Skeletal muscle satellite cell (primary cell): ENCODE measurements at regions not wholly inside any gene's neighbourhood (a gene's known extent, or its start where the extent isn't known, plus 50 kb on each side); places are given as distances from the start of the nearest gene placed in this dataset.

Experiments used
- H3K27me3 ChIP-seq: 2 replicates; pipeline ENCODE4 v1.7.0; 2013; ENCODE audit warnings: low read length; ENCODE audit not compliant: control insufficient read depth, insufficient read depth
- H3K36me3 ChIP-seq: 2 replicates; pipeline ENCODE4 v1.7.0; 2013; ENCODE audit warnings: mild to moderate bottlenecking, control low read depth, low read length; ENCODE audit not compliant: insufficient read depth
- H3K4me1 ChIP-seq: 2 replicates; pipeline ENCODE4 v1.7.0; 2013; ENCODE audit warnings: low read length; ENCODE audit not compliant: control insufficient read depth, insufficient read depth
- H3K4me2 ChIP-seq: 2 replicates; pipeline ENCODE4 v1.7.0; 2013; ENCODE audit warnings: mild to moderate bottlenecking, low read length
- H3K4me3 ChIP-seq: 2 replicates; pipeline ENCODE4 v1.7.0; 2013; ENCODE audit warnings: low read length
- H3K9ac ChIP-seq: 2 replicates; pipeline ENCODE4 v1.7.0; 2013; ENCODE audit warnings: mild to moderate bottlenecking, low read depth, low read length, moderate library complexity
- H3K9me3 ChIP-seq: replicated peaks from 2 replicates; pipeline ENCODE4 v1.7.0; 2013; ENCODE audit warnings: mild to moderate bottlenecking, control low read depth, low read length

- Histone ChIP-seq H3K4me2 (peak overlapping the region; percentile 58), H3K4me3 (no peak overlapping the region), H3K4me1 (peaks cover 71% of the 10 kb centered on the region), H3K9me3 (no peaks in the 10 kb centered on the region), H3K27me3 (no peaks in the 10 kb centered on the region), H3K36me3 (no peaks in the 10 kb centered on the region), H3K9ac (peak overlapping the region; percentile 64)
These were observed 144.9 kb upstream of the DMRT1 start for GRCh38 chr9:696332-697323.

GRCh38 chr9:698276-698675 is 143.2 kb upstream of the DMRT1 start:
- no peaks in the 10 kb centered on the region for H3K9me3 ChIP-seq
- no peak overlapping the region for H3K4me2 ChIP-seq
- H3K9ac ChIP-seq: no peak overlapping the region
- no peak overlapping the region for H3K4me3 ChIP-seq
- no peaks in the 10 kb centered on the region for H3K36me3 ChIP-seq
- peaks cover 55% of the 10 kb centered on the region for H3K4me1 ChIP-seq
- H3K27me3 ChIP-seq: no peaks in the 10 kb centered on the region

- Histone ChIP-seq H3K27me3 (no peaks in the 10 kb centered on the region), H3K4me3 (no peak overlapping the region), H3K36me3 (no peaks in the 10 kb centered on the region), H3K4me2 (no peak overlapping the region), H3K9ac (no peak overlapping the region), H3K4me1 (peaks cover 51% of the 10 kb centered on the region), H3K9me3 (no peaks in the 10 kb centered on the region)
These were observed 142.5 kb upstream of the DMRT1 start for GRCh38 chr9:698954-699353.

- Histone ChIP-seq H3K4me3 (no peak overlapping the region), H3K9ac (no peak overlapping the region), H3K27me3 (no peaks in the 10 kb centered on the region), H3K4me1 (peaks cover 49% of the 10 kb centered on the region), H3K36me3 (no peaks in the 10 kb centered on the region), H3K9me3 (no peaks in the 10 kb centered on the region), H3K4me2 (no peak overlapping the region)
These were observed 142.1 kb upstream of the DMRT1 start for GRCh38 chr9:699396-699795.

- H3K9ac ChIP-seq: no peak overlapping the region
- no peaks in the 10 kb centered on the region for H3K36me3 ChIP-seq
- peaks cover 40% of the 10 kb centered on the region for H3K4me1 ChIP-seq
- H3K27me3 ChIP-seq: no peaks in the 10 kb centered on the region
- no peaks in the 10 kb centered on the region for H3K9me3 ChIP-seq
- H3K4me3 ChIP-seq: no peak overlapping the region
- H3K4me2 ChIP-seq: no peak overlapping the region
These were observed 140.9 kb upstream of the DMRT1 start for GRCh38 chr9:700365-701282.

- Histone ChIP-seq H3K4me1 (peaks cover 28% of the 10 kb centered on the region), H3K9me3 (no peaks in the 10 kb centered on the region), H3K4me2 (no peak overlapping the region), H3K4me3 (no peak overlapping the region), H3K27me3 (no peaks in the 10 kb centered on the region), H3K9ac (no peak overlapping the region), H3K36me3 (no peaks in the 10 kb centered on the region)
These were observed 138.1 kb upstream of the DMRT1 start for GRCh38 chr9:703392-703791.

- H3K4me1 ChIP-seq: peaks cover 34% of the 10 kb centered on the region
- H3K4me2 ChIP-seq: peak overlapping the region; percentile 92
- peak overlapping the region; percentile 86 for H3K9ac ChIP-seq
- peaks cover 6% of the 10 kb centered on the region for H3K36me3 ChIP-seq
- H3K4me3 ChIP-seq: peak overlapping the region; percentile 70
- no peaks in the 10 kb centered on the region for H3K9me3 ChIP-seq
- no peaks in the 10 kb centered on the region for H3K27me3 ChIP-seq
These were observed 135.4 kb upstream of the DMRT1 start for GRCh38 chr9:706073-706472.

- Histone ChIP-seq H3K4me3 (peak overlapping the region; percentile 70), H3K9me3 (no peaks in the 10 kb centered on the region), H3K4me2 (peak overlapping the region; percentile 92), H3K4me1 (peaks cover 41% of the 10 kb centered on the region), H3K36me3 (peaks cover 14% of the 10 kb centered on the region), H3K9ac (peak overlapping the region; percentile 86), H3K27me3 (no peaks in the 10 kb centered on the region)
These were observed 134.7 kb upstream of the DMRT1 start for GRCh38 chr9:706606-707459.

- Histone ChIP-seq H3K27me3 (no peaks in the 10 kb centered on the region), H3K9ac (peak overlapping the region; percentile 81), H3K9me3 (no peaks in the 10 kb centered on the region), H3K4me3 (peak overlapping the region; percentile 67), H3K4me2 (peak overlapping the region; percentile 84), H3K36me3 (peaks cover 26% of the 10 kb centered on the region), H3K4me1 (peaks cover 54% of the 10 kb centered on the region)
These were observed 133.3 kb upstream of the DMRT1 start for GRCh38 chr9:708182-708550.

GRCh38 chr9:708551-709432 is 132.7 kb upstream of the DMRT1 start:
- Histone ChIP-seq H3K9ac (peak overlapping the region; percentile 81), H3K4me3 (peak overlapping the region; percentile 67)

More at GRCh38 chr9:708551-709432, 132.7 kb upstream of the DMRT1 start:
- Histone ChIP-seq H3K36me3 (peaks cover 33% of the 10 kb centered on the region), H3K9me3 (no peaks in the 10 kb centered on the region), H3K4me1 (peaks cover 55% of the 10 kb centered on the region), H3K27me3 (no peaks in the 10 kb centered on the region), H3K4me2 (peak overlapping the region; percentile 84)
